Endothelial cell of umbilical vein (primary cell): ENCODE measurements at regions not wholly inside any gene's neighbourhood (a gene's known extent, or its start where the extent isn't known, plus 50 kb on each side); places are given as distances from the start of the nearest gene placed in this dataset.

Experiments
- BruUV-seq: library from RNA; stranded (reverse); fragments of 400-500 nt; replicated peaks from 2 replicates; lab custom pipeline; 2021; lab: Mats Ljungman, UMichigan
- CTCF ChIA-PET: fragments of 300-600, 350-600 bp; sonication (Branson Sonifier 250); formaldehyde crosslinking; loops from one replicate; lab custom pipeline; 2021; ENCODE audit warnings: antibody characterized with exemption, inconsistent platforms; lab: Charles Lee
- POLR2A ChIA-PET: fragments of 300-600, 350-600 bp; sonication (Branson Sonifier 250); formaldehyde crosslinking; loops from one replicate; lab custom pipeline; 2021; ENCODE audit warnings: antibody characterized with exemption, inconsistent platforms; lab: Charles Lee
- DNase-seq: peaks from one replicate; pipeline ENCODE4 v3.0.0-alpha.2; 2011; ENCODE audit warnings: low read depth, low spot score
- FAIRE-seq: peaks from 2 replicates; lab custom pipeline; 2011; peaks lifted over from hg19 to GRCh38; lab: Jason Lieb, UNC
- H2AFZ ChIP-seq: 2 replicates; pipeline ENCODE4 v1.6.0; 2012; ENCODE audit warnings: low read depth, low read length, control low read depth, inconsistent platforms
- H3K27ac ChIP-seq: 2 replicates; pipeline ENCODE4 v1.5.1; 2011; ENCODE audit warnings: low read depth, mild to moderate bottlenecking, control low read depth, low read length, moderate library complexity; ENCODE audit not compliant: insufficient read depth
- H3K27me3 ChIP-seq, 2 experiments: 2 replicates each; pipeline versions ENCODE4 v1.6.0 to v1.6.1; 2011; ENCODE audit warnings: low read length in 2 of 2, mixed read lengths in 1 of 2; ENCODE audit not compliant: control insufficient read depth in 2 of 2, insufficient read depth in 2 of 2
- H3K36me3 ChIP-seq, 2 experiments: 2 replicates in 1 of 2; 3 replicates in 1 of 2; pipeline ENCODE4 v1.5.1; 2011; ENCODE audit warnings: low read length in 2 of 2, mild to moderate bottlenecking in 1 of 2, moderate library complexity in 1 of 2; ENCODE audit not compliant: control insufficient read depth in 2 of 2, insufficient read depth in 2 of 2; ENCODE audit errors: extremely low read depth in 1 of 2
- H3K4me1 ChIP-seq: 3 replicates; pipeline ENCODE4 v1.5.1; 2011; ENCODE audit warnings: mild to moderate bottlenecking, low read length; ENCODE audit not compliant: control insufficient read depth, insufficient read depth; ENCODE audit errors: extremely low read depth
- H3K4me2 ChIP-seq: 2 replicates; pipeline ENCODE4 v1.6.1; 2011; ENCODE audit warnings: low read length, control low read depth, mixed read lengths; ENCODE audit not compliant: insufficient read depth
- H3K4me3 ChIP-seq, 3 experiments: fragments of 200-600 bp in 1 of 3; sonication (generic), shearing (Covaris generic) in 1 of 3; replicated peaks in 1 of 3; 2 replicates each; pipeline ENCODE4 v1.5.1; 2011 to 2016; ENCODE audit warnings: control low read depth in 3 of 3, low read length in 3 of 3, mild to moderate bottlenecking in 2 of 3, inconsistent platforms in 1 of 3, low read depth in 1 of 3, moderate library complexity in 1 of 3; ENCODE audit not compliant: insufficient read depth in 1 of 3
- H3K79me2 ChIP-seq: 2 replicates; pipeline ENCODE4 v1.6.0; 2012; ENCODE audit warnings: low read length, inconsistent platforms; ENCODE audit not compliant: control insufficient read depth, insufficient read depth
- H3K9ac ChIP-seq: replicated peaks from 2 replicates; pipeline ENCODE3; 2011; ENCODE audit warnings: low read length, control low read depth; ENCODE audit not compliant: insufficient read depth; ENCODE audit errors: extremely low read depth
- H3K9me1 ChIP-seq: replicated peaks from 3 replicates; pipeline ENCODE4 v1.6.0; 2011; ENCODE audit warnings: mild to moderate bottlenecking, low read length; ENCODE audit not compliant: control insufficient read depth, insufficient read depth; ENCODE audit errors: extremely low read depth
- H3K9me3 ChIP-seq: replicated peaks from 2 replicates; pipeline ENCODE4 v1.5.1; 2012; ENCODE audit warnings: low read length, inconsistent platforms; ENCODE audit not compliant: control insufficient read depth, insufficient read depth
- H4K20me1 ChIP-seq: replicated peaks from 2 replicates; pipeline ENCODE3; 2011; ENCODE audit warnings: mild to moderate bottlenecking, low read length; ENCODE audit not compliant: control insufficient read depth, insufficient read depth; ENCODE audit errors: extremely low read depth
- CTCF ChIP-seq, 2 donors: IDR thresholded peaks; 1 replicate in 1 of 2; 2 replicates in 1 of 2; pipeline ENCODE4 v1.5.1; 2011; ENCODE audit warnings: low read length in 2 of 2, mild to moderate bottlenecking in 2 of 2, moderate library complexity in 2 of 2, control low read depth in 1 of 2, inconsistent platforms in 1 of 2, low read depth in 1 of 2; ENCODE audit not compliant: insufficient read depth in 1 of 2; ENCODE audit errors: extremely low read depth in 1 of 2
- EZH2 ChIP-seq: IDR thresholded peaks from 2 replicates; pipeline ENCODE4 v1.6.1; 2012; ENCODE audit warnings: borderline replicate concordance, low read depth, mild to moderate bottlenecking, moderate library complexity, low read length, inconsistent platforms; ENCODE audit not compliant: severe bottlenecking
- FOS ChIP-seq: IDR thresholded peaks from 2 replicates; pipeline ENCODE4 v1.6.1; 2011; ENCODE audit warnings: mild to moderate bottlenecking, low read length, moderate library complexity, borderline replicate concordance; ENCODE audit not compliant: insufficient read depth
- GATA2 ChIP-seq: IDR thresholded peaks from 2 replicates; pipeline ENCODE4 v1.7.0; 2011; ENCODE audit warnings: low read depth, mild to moderate bottlenecking, moderate library complexity, mixed read lengths, low read length; ENCODE audit not compliant: insufficient read length, insufficient read depth
- JUN ChIP-seq: IDR thresholded peaks from 2 replicates; pipeline ENCODE4 v1.6.1; 2011; ENCODE audit warnings: borderline replicate concordance, low read depth; ENCODE audit not compliant: insufficient read length, insufficient read depth
- MAX ChIP-seq: IDR thresholded peaks from 2 replicates; pipeline ENCODE4 v1.6.1; 2011; ENCODE audit not compliant: insufficient read depth, insufficient read length
- MYC ChIP-seq: IDR thresholded peaks from one replicate; pipeline ENCODE4 v1.6.1; 2011; ENCODE audit warnings: mild to moderate bottlenecking, low read depth, low read length
- POLR2A ChIP-seq: IDR thresholded peaks from 2 replicates; pipeline ENCODE4 v1.6.1; 2012; ENCODE audit warnings: low read depth, mild to moderate bottlenecking, control low read depth, low read length
- POLR2AphosphoS5 ChIP-seq: IDR thresholded peaks from 2 replicates; pipeline ENCODE4 v1.6.1; 2012; ENCODE audit warnings: low read depth, mild to moderate bottlenecking, control low read depth, low read length, moderate library complexity; ENCODE audit not compliant: insufficient read depth
- dilution Hi-C: fragments of 300-500 bp; cut with MboI; formaldehyde crosslinking; loops from one replicate; pipeline ENCODE4 v1.15.0; 2019; ENCODE audit warnings: low sequenced_read_pairs; ENCODE audit not compliant: extremely low pct_ligation_motif_present
- intact Hi-C: fragments of 100-400 bp; cut with micrococcal nuclease; formaldehyde crosslinking; loops from one replicate; pipeline ENCODE4 v1.10.0; 2022

GRCh38 chr13:60757501-60758215 lies 360.6 kb downstream of the TDRD3 start:
- Histone ChIP-seq H2AFZ (no peak overlapping the region), H3K27ac (no peak overlapping the region), H3K9me1 (no peaks in the 10 kb centered on the region), H3K4me2 (no peak overlapping the region), H3K79me2 (no peaks in the 10 kb centered on the region), H4K20me1 (no peaks in the 10 kb centered on the region), H3K36me3 (no peaks in the 10 kb centered on the region), H3K9me3 (no peaks in the 10 kb centered on the region), H3K9ac (no peak overlapping the region), H3K27me3 (no peaks in the 10 kb centered on the region), H3K4me3 (no peak overlapping the region), H3K4me1 (peaks cover 19% of the 10 kb centered on the region)
- TF ChIP-seq FOS: no peak
- TF ChIP-seq GATA2: no peak
- FAIRE-seq (no peak), DNase-seq (no peak)
- no TSS peak for BruUV-seq
- POLR2A ChIA-PET: no interaction called here
- CTCF ChIA-PET: no interaction called here
- intact Hi-C loops: loop anchor here (2.0 kb wide), 3 partner anchors 53 to 175 kb away; no protein-coding TSS in a partner anchor
- dilution Hi-C loops: no loop called here

- peak; percentile 32 for DNase-seq
- POLR2A ChIA-PET: no interaction called here
- no peak overlapping the region for H3K27ac ChIP-seq
Observed at GRCh38 chr13:60756306-60756705, 359.3 kb downstream of the TDRD3 start.

More at GRCh38 chr13:60756306-60756705, 359.3 kb downstream of the TDRD3 start:
- H3K79me2 ChIP-seq: no peaks in the 10 kb centered on the region
- H3K4me3 ChIP-seq: no peak overlapping the region
- peaks cover 19% of the 10 kb centered on the region for H3K4me1 ChIP-seq
- intact Hi-C loops: no loop called here
- H3K9me3 ChIP-seq: no peaks in the 10 kb centered on the region
- H3K36me3 ChIP-seq: no peaks in the 10 kb centered on the region
- no peak overlapping the region for H2AFZ ChIP-seq
- H3K9me1 ChIP-seq: no peaks in the 10 kb centered on the region
- CTCF ChIA-PET: no interaction called here
- H3K4me2 ChIP-seq: no peak overlapping the region
- H4K20me1 ChIP-seq: no peaks in the 10 kb centered on the region
- H3K27me3 ChIP-seq: no peaks in the 10 kb centered on the region
- TF ChIP-seq MYC (no peak), CTCF (IDR thresholded peaks at IDR 0.05; ENCODE audit: extremely low read depth in 1 of 2, insufficient read depth in 1 of 2, low read depth in 1 of 2, low read length in 2 of 2) (no peak), POLR2A (no peak), GATA2 (no peak), FOS (no peak), EZH2 (no peak), POLR2AphosphoS5 (no peak), JUN (no peak), MAX (no peak)
- dilution Hi-C loops: no loop called here
- BruUV-seq: no TSS peak
- no peak overlapping the region for H3K9ac ChIP-seq
- FAIRE-seq: no peak
